ENCODE measurements at regions not wholly inside any gene's neighbourhood (a gene's known extent, or its start where the extent isn't known, plus 50 kb on each side); places are given as distances from the start of the nearest gene placed in this dataset.

DNA sequence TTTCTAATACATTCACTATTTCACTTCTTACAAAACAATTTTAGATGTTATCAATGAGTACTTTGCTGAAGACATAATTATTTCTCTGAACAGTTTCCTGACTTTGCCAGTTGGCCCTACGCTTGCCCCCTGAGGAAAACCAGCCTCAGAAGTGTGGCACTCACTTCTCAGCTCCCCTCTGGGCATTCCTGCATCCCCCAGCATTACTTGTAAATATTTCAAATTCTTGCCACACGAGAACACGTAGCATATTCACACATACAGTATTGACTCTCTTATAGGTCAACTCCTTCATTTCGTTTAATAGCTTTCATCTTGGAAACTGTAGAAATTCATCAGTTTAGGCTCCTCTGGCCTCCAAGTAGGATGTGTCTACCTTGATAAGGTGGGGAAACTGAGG is 65.2 kb downstream of the OTX2 start:
- no peak overlapping the region for H3K4me3 Mint-ChIP-seq
- no peak overlapping the region for H3K4me3 ChIP-seq (ENCODE audit: low read length)
- POLR2A ChIA-PET: no interaction called here
- H3K36me3 Mint-ChIP-seq: no peaks in the 10 kb centered on the region
- no peaks in the 10 kb centered on the region for H3K4me1 Mint-ChIP-seq
- peaks cover 2 to 18% (median 13%) of the 10 kb centered on the region in 5 donors for H3K27me3 Mint-ChIP-seq
- H3K36me3 ChIP-seq (ENCODE audit: control insufficient read depth in 2 of 3, insufficient read depth in 3 of 3, low read length in 3 of 3): no peaks in the 10 kb centered on the region
- ATAC-seq: no peak
- no peak overlapping the region for H3K27ac ChIP-seq (ENCODE audit: low read depth, low read length)
- CTCF ChIA-PET: no interaction called here
- no peak overlapping the region for H3K27ac Mint-ChIP-seq
- no peaks in the 10 kb centered on the region for H3K4me1 ChIP-seq (ENCODE audit: control insufficient read depth in 2 of 2, insufficient read depth in 2 of 2, low read length in 2 of 2)
- H3K27me3 ChIP-seq (ENCODE audit: control insufficient read depth in 2 of 2, insufficient read depth in 2 of 2, low read length in 2 of 2): no peaks in the 10 kb centered on the region
- DNase-seq: no peak
- intact Hi-C loops (cut with micrococcal nuclease): no loop called here
- H3K9me3 Mint-ChIP-seq: peaks cover 0 to 1% (median 0%) of the 10 kb centered on the region in 11 donors
- H3K9me3 ChIP-seq (ENCODE audit: control insufficient read depth in 2 of 3, low read length in 3 of 3): no peaks in the 10 kb centered on the region

DNA sequence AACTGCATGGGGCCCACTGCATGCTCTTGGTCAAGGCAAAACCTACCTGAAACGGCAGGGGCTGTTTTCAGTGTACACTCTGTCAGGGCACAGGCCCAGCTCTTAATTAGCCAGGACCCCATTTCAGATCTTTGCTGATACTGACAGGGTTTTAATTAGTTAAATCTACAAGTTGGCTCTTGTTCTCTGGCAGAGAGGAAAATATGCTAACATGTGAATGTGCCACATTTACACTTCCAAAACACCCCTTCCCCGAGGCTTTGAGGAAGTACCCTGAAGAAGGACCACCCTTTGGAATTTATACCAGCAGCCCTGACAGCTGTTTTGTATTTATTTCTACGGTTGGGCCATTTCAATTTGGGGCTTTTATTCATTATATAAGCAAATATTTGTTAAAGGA is 66.3 kb downstream of the OTX2 start:
- H3K36me3 Mint-ChIP-seq: no peaks in the 10 kb centered on the region
- H3K9me3 Mint-ChIP-seq: peaks cover 0 to 1% (median 0%) of the 10 kb centered on the region in 11 donors
- ATAC-seq (no peak), DNase-seq (no peak)
- H3K4me3 Mint-ChIP-seq: no peak overlapping the region
- no peaks in the 10 kb centered on the region for H3K9me3 ChIP-seq (ENCODE audit: control insufficient read depth in 2 of 3, low read length in 3 of 3)
- no peaks in the 10 kb centered on the region for H3K36me3 ChIP-seq (ENCODE audit: control insufficient read depth in 2 of 3, insufficient read depth in 3 of 3, low read length in 3 of 3)
- no peak overlapping the region for H3K4me3 ChIP-seq (ENCODE audit: low read length)
- H3K4me1 ChIP-seq (ENCODE audit: control insufficient read depth in 2 of 2, insufficient read depth in 2 of 2, low read length in 2 of 2): no peaks in the 10 kb centered on the region
- no peak overlapping the region for H3K27ac ChIP-seq (ENCODE audit: low read depth, low read length)
- peaks cover 0 to 17% (median 11%) of the 10 kb centered on the region in 5 donors for H3K27me3 Mint-ChIP-seq
- H3K4me1 Mint-ChIP-seq: no peaks in the 10 kb centered on the region
- no peak overlapping the region for H3K27ac Mint-ChIP-seq
- H3K27me3 ChIP-seq (ENCODE audit: control insufficient read depth in 2 of 2, insufficient read depth in 2 of 2, low read length in 2 of 2): no peaks in the 10 kb centered on the region
- CTCF ChIA-PET: no interaction called here
- POLR2A ChIA-PET: no interaction called here
- intact Hi-C loops (cut with micrococcal nuclease): no loop called here

DNA sequence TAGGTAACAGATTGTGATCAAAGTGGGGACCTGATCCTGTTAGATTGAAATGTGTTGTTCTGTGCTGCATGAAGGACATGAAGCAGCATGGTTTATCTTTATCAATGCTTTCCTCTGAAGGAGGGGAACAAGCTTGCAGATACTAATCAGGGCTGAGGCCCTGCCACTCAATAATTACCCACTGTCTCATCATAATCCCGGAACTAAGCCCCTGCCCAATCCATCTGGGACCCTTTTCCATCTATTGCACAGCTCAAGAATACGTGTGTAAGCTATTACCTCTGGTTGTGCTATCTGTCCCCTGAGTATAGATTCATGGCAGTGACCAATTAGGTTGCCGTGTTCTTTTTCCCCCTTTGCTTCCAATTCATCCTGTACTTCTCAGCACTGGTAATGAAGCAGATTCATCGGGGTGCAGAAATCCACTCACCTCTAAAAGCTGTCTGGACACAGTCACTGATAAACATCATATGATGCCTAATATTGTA is 67.8 kb downstream of the OTX2 start:
- Mint-ChIP-seq H3K4me1 (no peaks in the 10 kb centered on the region), H3K27me3 (peaks cover 0 to 19% (median 11%) of the 10 kb centered on the region in 5 donors), H3K4me3 (no peak overlapping the region), H3K27ac (no peak overlapping the region), H3K36me3 (no peaks in the 10 kb centered on the region), H3K9me3 (peaks cover 0 to 1% (median 0%) of the 10 kb centered on the region in 11 donors)
- Histone ChIP-seq H3K4me1 (ENCODE audit: control insufficient read depth in 2 of 2, insufficient read depth in 2 of 2, low read length in 2 of 2) (no peaks in the 10 kb centered on the region), H3K9me3 (ENCODE audit: control insufficient read depth in 2 of 3, low read length in 3 of 3) (no peaks in the 10 kb centered on the region), H3K27ac (ENCODE audit: low read depth, low read length) (no peak overlapping the region), H3K36me3 (ENCODE audit: control insufficient read depth in 2 of 3, insufficient read depth in 3 of 3, low read length in 3 of 3) (no peaks in the 10 kb centered on the region), H3K4me3 (ENCODE audit: low read length) (no peak overlapping the region), H3K27me3 (ENCODE audit: control insufficient read depth in 2 of 2, insufficient read depth in 2 of 2, low read length in 2 of 2) (no peaks in the 10 kb centered on the region)
- intact Hi-C loops (cut with micrococcal nuclease): no loop called here
- ChIA-PET CTCF (no interaction called here), POLR2A (no interaction called here)
- DNase-seq: no peak
- ATAC-seq: no peak

DNA sequence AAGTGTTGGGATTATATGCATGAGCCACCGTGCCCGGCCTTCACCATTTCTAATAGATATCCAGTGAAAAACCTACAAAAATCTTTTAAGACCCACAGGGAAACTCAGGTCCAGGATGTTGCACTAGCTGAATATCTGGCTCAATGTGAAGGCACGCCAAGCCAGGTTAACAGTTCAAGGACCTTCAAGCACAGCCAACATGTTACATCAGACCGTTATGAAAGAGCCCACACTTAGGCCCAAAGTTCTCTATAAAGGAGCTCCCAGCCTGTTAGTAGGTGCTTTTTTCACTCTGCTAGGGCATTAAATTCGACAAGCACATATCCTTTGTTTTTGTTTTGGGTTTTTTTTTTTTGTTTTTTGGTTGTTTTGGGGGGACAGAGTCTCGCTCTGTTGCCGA is 69.0 kb downstream of the OTX2 start:
- Histone ChIP-seq H3K4me3 (ENCODE audit: low read length) (no peak overlapping the region), H3K4me1 (ENCODE audit: control insufficient read depth in 2 of 2, insufficient read depth in 2 of 2, low read length in 2 of 2) (no peaks in the 10 kb centered on the region), H3K27me3 (ENCODE audit: control insufficient read depth in 2 of 2, insufficient read depth in 2 of 2, low read length in 2 of 2) (no peaks in the 10 kb centered on the region), H3K9me3 (ENCODE audit: control insufficient read depth in 2 of 3, low read length in 3 of 3) (no peaks in the 10 kb centered on the region), H3K27ac (ENCODE audit: low read depth, low read length) (no peak overlapping the region), H3K36me3 (ENCODE audit: control insufficient read depth in 2 of 3, insufficient read depth in 3 of 3, low read length in 3 of 3) (no peaks in the 10 kb centered on the region)
- POLR2A ChIA-PET: no interaction called here
- no peak for DNase-seq
- Mint-ChIP-seq H3K9me3 (peaks cover 0 to 1% (median 0%) of the 10 kb centered on the region in 11 donors), H3K4me3 (no peak overlapping the region), H3K4me1 (no peaks in the 10 kb centered on the region), H3K27ac (no peak overlapping the region), H3K36me3 (no peaks in the 10 kb centered on the region), H3K27me3 (peaks cover 0 to 19% (median 13%) of the 10 kb centered on the region in 5 donors)
- CTCF ChIA-PET: no interaction called here
- intact Hi-C loops (cut with micrococcal nuclease): no loop called here
- no peak for ATAC-seq

DNA sequence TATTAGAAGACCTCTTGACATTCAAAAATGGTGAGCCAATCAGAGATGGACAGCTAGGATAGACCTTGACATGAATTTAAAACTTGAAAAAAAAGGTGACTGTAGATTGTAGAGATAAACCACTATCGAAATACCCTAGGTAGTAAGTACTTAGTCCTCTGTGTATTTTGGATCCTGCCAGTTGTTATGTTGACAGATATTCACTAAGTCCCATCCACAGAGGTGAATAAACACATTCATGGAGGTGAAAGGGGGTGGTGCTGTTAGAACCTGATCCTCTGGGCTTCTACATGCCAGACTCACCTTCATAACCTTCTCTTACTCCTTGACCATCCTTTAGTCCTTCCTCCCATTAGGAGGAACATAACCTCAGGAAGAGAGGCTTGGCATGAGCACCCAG is 72.3 kb downstream of the OTX2 start:
- no peaks in the 10 kb centered on the region for H3K9me3 ChIP-seq (ENCODE audit: control insufficient read depth in 2 of 3, low read length in 3 of 3)
- no peaks in the 10 kb centered on the region for H3K36me3 ChIP-seq (ENCODE audit: control insufficient read depth in 2 of 3, insufficient read depth in 3 of 3, low read length in 3 of 3)
- no peaks in the 10 kb centered on the region for H3K4me1 Mint-ChIP-seq
- no peak overlapping the region for H3K27ac Mint-ChIP-seq
- peaks cover 0 to 1% (median 0%) of the 10 kb centered on the region in 11 donors for H3K9me3 Mint-ChIP-seq
- ChIA-PET POLR2A (no interaction called here), CTCF (no interaction called here)
- H3K36me3 Mint-ChIP-seq: peaks cover 0 to 3% (median 0%) of the 10 kb centered on the region in 5 donors
- H3K27me3 ChIP-seq (ENCODE audit: control insufficient read depth in 2 of 2, insufficient read depth in 2 of 2, low read length in 2 of 2): no peaks in the 10 kb centered on the region
- H3K27me3 Mint-ChIP-seq: peaks cover under 1 to 17% (median 10%) of the 10 kb centered on the region in 5 donors
- ATAC-seq: no peak
- intact Hi-C loops (cut with micrococcal nuclease): no loop called here
- H3K4me3 Mint-ChIP-seq: no peak overlapping the region
- H3K4me1 ChIP-seq (ENCODE audit: control insufficient read depth in 2 of 2, insufficient read depth in 2 of 2, low read length in 2 of 2): no peaks in the 10 kb centered on the region
- H3K4me3 ChIP-seq (ENCODE audit: low read length): no peak overlapping the region
- H3K27ac ChIP-seq (ENCODE audit: low read depth, low read length): no peak overlapping the region
- DNase-seq: no peak

DNA sequence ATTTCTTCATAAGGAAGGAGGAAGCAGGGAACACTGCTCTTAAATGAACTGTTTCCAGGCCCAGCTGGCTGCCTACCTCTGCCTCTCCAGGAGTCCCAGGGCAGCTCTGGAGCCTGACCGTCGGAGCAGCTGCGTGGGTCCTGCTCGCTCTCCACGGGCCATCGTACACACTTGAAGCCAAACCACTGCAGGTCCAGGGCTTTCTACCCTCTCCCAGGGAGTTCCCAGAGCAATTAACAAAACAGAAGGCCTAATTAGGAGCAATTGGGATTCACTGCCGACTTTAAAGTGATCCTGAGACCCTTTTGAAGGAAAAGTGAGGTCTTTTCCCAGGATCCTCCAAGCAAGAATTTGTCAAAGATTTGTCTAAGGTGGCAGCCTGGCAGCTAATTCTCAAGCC is 76.9 kb downstream of the OTX2 start:
- no peak overlapping the region for H3K4me3 Mint-ChIP-seq
- CTCF ChIA-PET: no interaction called here
- H3K27ac Mint-ChIP-seq: no peak overlapping the region

DNA sequence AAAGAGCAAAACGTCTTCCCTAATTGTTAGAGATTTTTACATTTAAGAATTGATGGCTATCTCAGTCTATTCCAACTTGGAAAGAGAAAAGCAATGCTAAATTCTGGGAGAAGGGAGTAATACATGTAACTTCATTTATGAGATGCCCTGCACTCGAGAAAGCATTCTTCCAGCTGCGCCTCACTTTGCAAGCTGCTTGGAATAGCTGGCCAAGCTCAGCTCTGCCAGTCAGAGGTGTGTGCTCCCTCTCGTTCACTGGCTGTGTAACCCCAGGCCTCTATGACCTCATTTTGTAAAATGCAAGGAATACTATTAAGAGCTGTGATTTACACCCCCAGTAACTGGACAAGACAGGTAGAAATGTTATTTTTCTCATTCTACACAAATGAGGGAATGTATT is 79.1 kb downstream of the OTX2 start:
- H3K9me3 Mint-ChIP-seq: peaks cover 0 to 1% (median 0%) of the 10 kb centered on the region in 11 donors
- ChIA-PET POLR2A (no interaction called here), CTCF (no interaction called here)
- H3K4me3 Mint-ChIP-seq: no peak overlapping the region
- Histone ChIP-seq H3K27ac (ENCODE audit: low read depth, low read length) (no peak overlapping the region), H3K36me3 (ENCODE audit: control insufficient read depth in 2 of 3, insufficient read depth in 3 of 3, low read length in 3 of 3) (no peaks in the 10 kb centered on the region), H3K4me3 (ENCODE audit: low read length) (no peak overlapping the region), H3K4me1 (ENCODE audit: control insufficient read depth in 2 of 2, insufficient read depth in 2 of 2, low read length in 2 of 2) (no peaks in the 10 kb centered on the region), H3K27me3 (ENCODE audit: control insufficient read depth in 2 of 2, insufficient read depth in 2 of 2, low read length in 2 of 2) (no peaks in the 10 kb centered on the region), H3K9me3 (ENCODE audit: control insufficient read depth in 2 of 3, low read length in 3 of 3) (no peaks in the 10 kb centered on the region)
- intact Hi-C loops (cut with micrococcal nuclease): no loop called here
- H3K27me3 Mint-ChIP-seq: peaks cover 21 to 60% (median 36%) of the 10 kb centered on the region in 5 donors
- ATAC-seq (no peak), DNase-seq (no peak)
- H3K4me1 Mint-ChIP-seq: no peaks in the 10 kb centered on the region
- H3K36me3 Mint-ChIP-seq: peaks cover 0 to 3% (median 0%) of the 10 kb centered on the region in 5 donors
- no peak overlapping the region for H3K27ac Mint-ChIP-seq

More for the DNA sequence above, 76.9 kb downstream of the OTX2 start:
- POLR2A ChIA-PET: no interaction called here
- Mint-ChIP-seq H3K27me3 (peaks cover 21 to 50% (median 36%) of the 10 kb centered on the region in 5 donors), H3K9me3 (peaks cover 0 to 1% (median 0%) of the 10 kb centered on the region in 11 donors), H3K4me1 (no peaks in the 10 kb centered on the region), H3K36me3 (peaks cover 0 to 3% (median 0%) of the 10 kb centered on the region in 5 donors)
- Histone ChIP-seq H3K36me3 (ENCODE audit: control insufficient read depth in 2 of 3, insufficient read depth in 3 of 3, low read length in 3 of 3) (no peaks in the 10 kb centered on the region), H3K9me3 (ENCODE audit: control insufficient read depth in 2 of 3, low read length in 3 of 3) (no peaks in the 10 kb centered on the region), H3K27me3 (ENCODE audit: control insufficient read depth in 2 of 2, insufficient read depth in 2 of 2, low read length in 2 of 2) (no peaks in the 10 kb centered on the region), H3K4me3 (ENCODE audit: low read length) (no peak overlapping the region), H3K27ac (ENCODE audit: low read depth, low read length) (no peak overlapping the region), H3K4me1 (ENCODE audit: control insufficient read depth in 2 of 2, insufficient read depth in 2 of 2, low read length in 2 of 2) (no peaks in the 10 kb centered on the region)
- DNase-seq (no peak), ATAC-seq (no peak)
- intact Hi-C loops (cut with micrococcal nuclease): no loop called here
